ENCODE measurements at regions not wholly inside any gene's neighbourhood (a gene's known extent, or its start where the extent isn't known, plus 50 kb on each side); places are given as distances from the start of the nearest gene placed in this dataset.

- peaks cover 9% of the 10 kb centered on the region for H3K4me1 ChIP-seq (ENCODE audit: insufficient read depth)
- no peaks in the 10 kb centered on the region for H3K9me2 ChIP-seq (ENCODE audit: insufficient read depth)
- no peak overlapping the region for H3K4me3 ChIP-seq
- H3K4me2 ChIP-seq, result no peak overlapping the region
- Mint-ChIP-seq H3K9me3 (no peaks in the 10 kb centered on the region), H3K36me3 (ENCODE audit: low read depth) (no peaks in the 10 kb centered on the region), H3K27me3 (ENCODE audit: insufficient read depth, low read depth, poor library complexity) (peaks cover 3% of the 10 kb centered on the region), H3K4me1 (peaks cover 17% of the 10 kb centered on the region), H3K4me3 (no peak overlapping the region), H3K27ac (no peak overlapping the region)
- H3K36me3 ChIP-seq (ENCODE audit: insufficient read depth), result no peaks in the 10 kb centered on the region
- no peak for TF ChIP-seq NANOG (IDR thresholded peaks at IDR 0.05; ENCODE audit: borderline replicate concordance)
- no peak for TF ChIP-seq CTCF (conservative IDR thresholded peaks at IDR 0.05; ENCODE audit: low read depth in 2 of 2)
- no peak for TF ChIP-seq POLR2AphosphoS5 (IDR thresholded peaks at IDR 0.05; ENCODE audit: low read depth)
- no peak for TF ChIP-seq STAT1 (IDR thresholded peaks at IDR 0.05; ENCODE audit: unreplicated experiment)
- TF ChIP-seq EZH2phosphoT487 (IDR thresholded peaks at IDR 0.05; ENCODE audit: unreplicated experiment), result no peak
- no peak for TF ChIP-seq ZNF462 (CRISPR knock-in tag; IDR thresholded peaks at IDR 0.05)
- no peak for TF ChIP-seq EZH2 (IDR thresholded peaks at IDR 0.05; ENCODE audit: low read depth, unreplicated experiment)
- no peak for TF ChIP-seq ETS1 (IDR thresholded peaks at IDR 0.05)
- no peak for TF ChIP-seq CREB1 (CRISPR knock-in tag; IDR thresholded peaks at IDR 0.05; ENCODE audit: low read depth)
- TF ChIP-seq ZNF114 (CRISPR knock-in tag; IDR thresholded peaks at IDR 0.05), result no peak
- TF ChIP-seq ZNF331 (CRISPR knock-in tag; IDR thresholded peaks at IDR 0.05; ENCODE audit: low read depth), result no peak
- no peak for TF ChIP-seq JUNB (IDR thresholded peaks at IDR 0.05; ENCODE audit: unreplicated experiment)
- no peak for TF ChIP-seq REST (IDR thresholded peaks at IDR 0.05; ENCODE audit: unreplicated experiment)
- no peaks in the 10 kb centered on the region for H3K27me3 ChIP-seq (ENCODE audit: insufficient read depth)
- H4K20me1 ChIP-seq (replicated peaks; ENCODE audit: insufficient read depth), result no peaks in the 10 kb centered on the region; the same call in 1 of the 2 replicates
- DNase-seq (ENCODE audit: low spot score) (no peak), ATAC-seq (no peak)
- no peaks in the 10 kb centered on the region for H3F3A ChIP-seq (replicated peaks; ENCODE audit: low read depth)
- H2AFZ ChIP-seq, result no peak overlapping the region
- no peaks in the 10 kb centered on the region for H3K79me2 ChIP-seq (replicated peaks; ENCODE audit: insufficient read depth)
- no peak overlapping the region for H3K27ac ChIP-seq (ENCODE audit: low read depth)
Observed at GRCh38 chr12:111164833-111165525, 203.9 kb downstream of the PHETA1 start.
